ENCODE measurements at regions not wholly inside any gene's neighbourhood (a gene's known extent, or its start where the extent isn't known, plus 50 kb on each side); places are given as distances from the start of the nearest gene placed in this dataset.
"Not testable (repeated sequence)": the region's sequence is repeated elsewhere in the genome, so short reads cannot be mapped to it uniquely, and the experiment has no call there.

DNA sequence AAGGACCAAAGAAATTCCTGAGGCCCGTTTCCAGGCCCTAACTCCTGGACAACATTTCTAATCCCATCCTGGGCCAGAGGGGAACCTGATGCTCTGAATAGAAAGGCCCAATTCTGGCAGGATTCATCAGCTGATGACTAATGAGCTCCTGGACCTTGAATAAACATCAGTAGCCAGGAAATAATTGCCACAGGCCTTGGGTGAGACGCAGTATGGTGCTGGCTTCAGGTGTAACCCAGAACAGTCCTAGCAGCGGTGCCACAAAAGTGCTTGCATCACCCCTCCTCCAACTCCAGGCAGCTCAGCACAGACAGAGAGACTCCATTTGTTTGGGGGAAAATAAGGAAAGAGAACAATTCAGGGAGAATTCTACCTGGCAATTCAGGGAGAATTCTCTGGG lies 184.7 kb upstream of the POU1F1 start:
- H3K27me3 ChIP-seq (ENCODE audit: insufficient read depth, insufficient read length): no peaks in the 10 kb centered on the region
- TF ChIP-seq SUZ12 (IDR thresholded peaks at IDR 0.05; ENCODE audit: extremely low read depth, insufficient read depth, insufficient read length) (no peak), YY1 (IDR thresholded peaks at IDR 0.05; ENCODE audit: insufficient read depth, insufficient read length) (no peak), ZNF274 (IDR thresholded peaks at IDR 0.05; ENCODE audit: low read depth, low read length) (no peak)
- H3K4me3 ChIP-seq (ENCODE audit: insufficient read length, low read depth): no peak overlapping the region
- H3K9me3 ChIP-seq (ENCODE audit: insufficient read depth, low read length): no peaks in the 10 kb centered on the region
- no peak overlapping the region for H3K9ac ChIP-seq (ENCODE audit: insufficient read length, low read depth)
- no peak for DNase-seq (ENCODE audit: low read depth, low spot score)
- H3K4me1 ChIP-seq (ENCODE audit: insufficient read depth, insufficient read length): no peaks in the 10 kb centered on the region
- no peaks in the 10 kb centered on the region for H3K36me3 ChIP-seq (ENCODE audit: insufficient read depth, insufficient read length, low read length)

DNA sequence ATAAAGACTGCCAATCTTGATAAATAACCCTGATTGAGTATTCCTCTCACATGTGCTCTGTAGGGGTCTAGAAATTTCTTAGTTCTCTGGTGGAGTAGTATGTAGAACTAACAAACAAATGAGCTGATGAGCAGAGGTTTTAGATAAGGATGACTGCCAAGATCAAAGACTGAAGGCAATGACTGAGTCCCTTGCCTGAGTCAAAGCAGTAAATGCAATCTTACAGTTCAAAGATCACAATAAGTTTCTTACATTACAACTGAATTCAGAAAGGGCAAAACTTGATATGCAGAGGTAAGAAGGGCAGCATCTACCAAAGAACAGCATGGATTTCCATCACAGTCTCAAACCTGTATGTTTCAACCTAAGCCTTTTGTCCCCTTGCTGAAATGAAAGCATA lies 172.2 kb upstream of the POU1F1 start:
- TF ChIP-seq YY1 (IDR thresholded peaks at IDR 0.05; ENCODE audit: insufficient read depth, insufficient read length) (no peak), SUZ12 (IDR thresholded peaks at IDR 0.05; ENCODE audit: extremely low read depth, insufficient read depth, insufficient read length) (no peak), ZNF274 (IDR thresholded peaks at IDR 0.05; ENCODE audit: low read depth, low read length) (no peak)
- DNase-seq (ENCODE audit: low read depth, low spot score): no peak
- H3K4me1 ChIP-seq (ENCODE audit: insufficient read depth, insufficient read length): no peaks in the 10 kb centered on the region
- no peaks in the 10 kb centered on the region for H3K36me3 ChIP-seq (ENCODE audit: insufficient read depth, insufficient read length, low read length)
- no peaks in the 10 kb centered on the region for H3K27me3 ChIP-seq (ENCODE audit: insufficient read depth, insufficient read length)
- H3K4me3 ChIP-seq (ENCODE audit: insufficient read length, low read depth): no peak overlapping the region
- no peak overlapping the region for H3K9ac ChIP-seq (ENCODE audit: insufficient read length, low read depth)
- H3K9me3 ChIP-seq (ENCODE audit: insufficient read depth, low read length): no peaks in the 10 kb centered on the region

DNA sequence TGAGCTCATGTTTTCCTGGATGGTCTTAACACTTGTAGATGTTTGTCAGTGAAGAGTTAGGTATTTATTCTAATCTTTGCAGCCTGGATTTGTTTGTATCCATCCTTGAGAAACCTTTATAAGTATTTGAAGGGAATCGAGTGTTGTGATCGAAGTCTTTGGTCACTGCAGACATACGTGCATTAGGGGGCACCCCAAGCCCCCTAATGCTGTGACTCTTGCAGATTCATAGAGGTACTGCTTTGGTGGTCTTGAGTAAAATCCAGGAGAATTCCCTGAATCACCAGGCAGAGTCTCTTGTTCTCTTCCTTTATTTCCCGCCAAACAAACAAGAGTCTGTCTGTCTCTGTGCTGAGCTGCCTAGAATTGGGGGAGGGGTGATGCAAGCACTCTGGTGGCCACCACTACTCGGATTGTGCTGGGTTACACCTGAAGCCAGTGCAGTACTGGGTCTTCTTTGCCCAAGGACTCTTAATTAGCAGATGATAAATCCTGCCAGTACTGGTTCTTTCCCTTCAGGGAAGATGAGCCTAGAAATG lies 170.5 kb upstream of the POU1F1 start:
- Histone ChIP-seq H3K4me1 (ENCODE audit: insufficient read depth, insufficient read length) (no peaks in the 10 kb centered on the region), H3K36me3 (ENCODE audit: insufficient read depth, insufficient read length, low read length) (no peaks in the 10 kb centered on the region), H3K27me3 (ENCODE audit: insufficient read depth, insufficient read length) (no peaks in the 10 kb centered on the region), H3K9me3 (ENCODE audit: insufficient read depth, low read length) (no peaks in the 10 kb centered on the region), H3K9ac (ENCODE audit: insufficient read length, low read depth) (no peak overlapping the region), H3K4me3 (ENCODE audit: insufficient read length, low read depth) (no peak overlapping the region)
- peak; percentile 5 for DNase-seq (ENCODE audit: low read depth, low spot score)
- TF ChIP-seq SUZ12 (IDR thresholded peaks at IDR 0.05; ENCODE audit: extremely low read depth, insufficient read depth, insufficient read length): no peak

GRCh38 chr3:87442470-87442869 lies 166.1 kb upstream of the POU1F1 start:
- no peaks in the 10 kb centered on the region for H3K4me1 ChIP-seq (ENCODE audit: insufficient read depth, insufficient read length)
- TF ChIP-seq ZNF274 (IDR thresholded peaks at IDR 0.05; ENCODE audit: low read depth, low read length) (no peak), YY1 (IDR thresholded peaks at IDR 0.05; ENCODE audit: insufficient read depth, insufficient read length) (no peak), SUZ12 (IDR thresholded peaks at IDR 0.05; ENCODE audit: extremely low read depth, insufficient read depth, insufficient read length) (no peak)
- H3K9ac ChIP-seq (ENCODE audit: insufficient read length, low read depth): no peak overlapping the region
- H3K9me3 ChIP-seq (ENCODE audit: insufficient read depth, low read length): no peaks in the 10 kb centered on the region
- DNase-seq (ENCODE audit: low read depth, low spot score): no peak
- no peaks in the 10 kb centered on the region for H3K27me3 ChIP-seq (ENCODE audit: insufficient read depth, insufficient read length)
- H3K36me3 ChIP-seq (ENCODE audit: insufficient read depth, insufficient read length, low read length): no peaks in the 10 kb centered on the region
- no peak overlapping the region for H3K4me3 ChIP-seq (ENCODE audit: insufficient read length, low read depth)

GRCh38 chr3:87437765-87438164 lies 161.4 kb upstream of the POU1F1 start:
- Histone ChIP-seq H3K4me1 (ENCODE audit: insufficient read depth, insufficient read length) (no peaks in the 10 kb centered on the region), H3K36me3 (ENCODE audit: insufficient read depth, insufficient read length, low read length) (no peaks in the 10 kb centered on the region), H3K9ac (ENCODE audit: insufficient read length, low read depth) (no peak overlapping the region), H3K4me3 (ENCODE audit: insufficient read length, low read depth) (no peak overlapping the region), H3K9me3 (ENCODE audit: insufficient read depth, low read length) (no peaks in the 10 kb centered on the region), H3K27me3 (ENCODE audit: insufficient read depth, insufficient read length) (no peaks in the 10 kb centered on the region)
- TF ChIP-seq ZNF274 (IDR thresholded peaks at IDR 0.05; ENCODE audit: low read depth, low read length): no peak
- TF ChIP-seq SUZ12 (IDR thresholded peaks at IDR 0.05; ENCODE audit: extremely low read depth, insufficient read depth, insufficient read length): no peak
- TF ChIP-seq YY1 (IDR thresholded peaks at IDR 0.05; ENCODE audit: insufficient read depth, insufficient read length): no peak
- DNase-seq (ENCODE audit: low read depth, low spot score): no peak

DNA sequence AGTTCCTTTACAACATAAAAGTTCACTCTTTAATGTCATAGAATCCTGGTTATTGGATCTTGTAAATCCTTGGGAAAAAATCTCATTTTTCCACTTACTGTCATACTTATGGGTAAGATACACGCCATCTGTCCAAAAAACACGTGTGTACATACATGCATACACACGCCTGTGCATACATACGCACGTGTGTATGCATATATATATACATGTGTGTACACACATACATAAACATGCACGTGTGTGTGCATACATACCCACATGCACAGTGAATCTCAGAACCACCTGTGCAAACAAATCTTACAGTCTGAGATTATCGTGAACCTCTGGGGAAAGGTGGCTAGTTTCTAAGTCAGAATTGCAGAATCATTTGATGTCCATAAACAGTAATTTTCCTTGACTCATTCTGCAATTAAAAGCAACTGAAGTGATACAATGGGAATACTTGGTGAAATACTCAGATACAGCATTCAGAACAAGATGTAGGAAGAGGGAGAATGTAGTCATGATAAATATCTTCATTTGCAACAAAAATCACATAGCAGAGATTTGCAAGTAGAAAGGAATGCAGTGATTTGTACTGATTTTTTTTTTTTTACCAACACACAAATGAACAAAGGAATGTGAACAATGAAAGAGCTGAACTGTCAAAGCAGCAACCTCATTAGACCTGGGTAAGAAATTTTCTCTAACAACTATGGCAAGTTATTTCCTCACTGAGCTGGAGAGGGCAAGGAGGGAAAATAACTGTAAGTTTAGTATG lies 160.6 kb upstream of the POU1F1 start:
- no peak for DNase-seq (ENCODE audit: low read depth, low spot score)
- no peak overlapping the region for H3K9ac ChIP-seq (ENCODE audit: insufficient read length, low read depth)
- H3K4me1 ChIP-seq (ENCODE audit: insufficient read depth, insufficient read length): no peaks in the 10 kb centered on the region
- H3K9me3 ChIP-seq (ENCODE audit: insufficient read depth, low read length): no peaks in the 10 kb centered on the region
- TF ChIP-seq YY1 (IDR thresholded peaks at IDR 0.05; ENCODE audit: insufficient read depth, insufficient read length) (no peak), SUZ12 (IDR thresholded peaks at IDR 0.05; ENCODE audit: extremely low read depth, insufficient read depth, insufficient read length) (no peak), ZNF274 (IDR thresholded peaks at IDR 0.05; ENCODE audit: low read depth, low read length) (no peak)
- H3K4me3 ChIP-seq (ENCODE audit: insufficient read length, low read depth): no peak overlapping the region
- H3K27me3 ChIP-seq (ENCODE audit: insufficient read depth, insufficient read length): no peaks in the 10 kb centered on the region
- no peaks in the 10 kb centered on the region for H3K36me3 ChIP-seq (ENCODE audit: insufficient read depth, insufficient read length, low read length)

DNA sequence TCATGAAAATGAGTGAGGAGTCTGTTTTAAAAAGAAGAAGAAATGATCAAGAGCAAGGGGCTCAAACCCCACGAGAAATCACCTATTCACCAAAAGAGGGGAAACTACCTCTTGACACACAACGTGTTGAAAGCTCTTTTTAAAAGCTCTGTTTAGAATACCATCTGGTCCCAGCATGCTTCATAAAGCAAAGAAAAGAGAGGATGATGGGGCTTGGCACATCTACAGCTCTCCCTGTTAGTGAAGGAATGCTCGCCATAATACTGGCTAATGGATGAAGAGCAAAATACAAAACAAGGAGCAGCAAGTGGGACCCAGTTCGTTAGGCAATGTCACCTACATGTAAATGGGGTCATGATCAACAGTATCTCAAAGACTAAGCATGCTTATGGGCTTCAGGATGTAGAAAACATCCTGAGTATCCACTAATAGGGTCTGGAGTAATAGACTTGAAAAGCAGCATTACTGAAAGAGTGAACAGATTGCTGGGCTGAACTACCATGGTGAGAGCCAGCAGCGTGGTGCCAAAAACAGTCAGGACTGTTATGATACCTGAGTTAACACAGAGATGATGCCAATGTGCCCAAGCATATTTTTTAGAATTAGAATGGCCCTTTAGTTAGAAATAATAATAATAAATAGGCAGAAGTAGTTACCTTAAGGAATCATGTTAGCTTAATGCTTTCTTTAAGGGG lies 159.7 kb upstream of the POU1F1 start:
- Histone ChIP-seq H3K9me3 (ENCODE audit: insufficient read depth, low read length) (no peaks in the 10 kb centered on the region), H3K4me3 (ENCODE audit: insufficient read length, low read depth) (no peak overlapping the region), H3K27me3 (ENCODE audit: insufficient read depth, insufficient read length) (no peaks in the 10 kb centered on the region), H3K9ac (ENCODE audit: insufficient read length, low read depth) (no peak overlapping the region), H3K36me3 (ENCODE audit: insufficient read depth, insufficient read length, low read length) (no peaks in the 10 kb centered on the region), H3K4me1 (ENCODE audit: insufficient read depth, insufficient read length) (no peaks in the 10 kb centered on the region)
- TF ChIP-seq YY1 (IDR thresholded peaks at IDR 0.05; ENCODE audit: insufficient read depth, insufficient read length) (no peak), ZNF274 (IDR thresholded peaks at IDR 0.05; ENCODE audit: low read depth, low read length) (no peak), SUZ12 (IDR thresholded peaks at IDR 0.05; ENCODE audit: extremely low read depth, insufficient read depth, insufficient read length) (no peak)
- no peak for DNase-seq (ENCODE audit: low read depth, low spot score)

GRCh38 chr3:87433445-87433844 lies 157.1 kb upstream of the POU1F1 start:
- not testable (repeated sequence) for H3K9ac ChIP-seq (ENCODE audit: insufficient read length, low read depth); H3K9me3 ChIP-seq (ENCODE audit: insufficient read depth, low read length); H3K27me3 ChIP-seq (ENCODE audit: insufficient read depth, insufficient read length); H3K4me3 ChIP-seq (ENCODE audit: insufficient read length, low read depth); H3K4me1 ChIP-seq (ENCODE audit: insufficient read depth, insufficient read length); DNase-seq (ENCODE audit: low read depth, low spot score); H3K36me3 ChIP-seq (ENCODE audit: insufficient read depth, insufficient read length, low read length)

Data from NT2/D1 (cell line).